ENCODE measurements at regions not wholly inside any gene's neighbourhood (a gene's known extent, or its start where the extent isn't known, plus 50 kb on each side); places are given as distances from the start of the nearest gene placed in this dataset.

GRCh38 chr3:35950021-35950420, 310.7 kb downstream of the ARPP21 start:
- 71% methylated on average over 1 of the region's 1 CpG; no CpG with 5 or more reads in 1 of the 2 experiments for WGBS, 2 experiments (ENCODE audit: extremely low coverage in 1 of 2, insufficient coverage in 1 of 2, insufficient read length in 1 of 2, insufficient replicate concordance in 2 of 2, low coverage in 1 of 2, low lambda C conversion rate in 2 of 2, missing lambda C conversion rate in 1 of 2)
- Histone ChIP-seq H2BK120ac (replicated peaks; ENCODE audit: low read depth, low read length) (no peak overlapping the region), H2BK20ac (ENCODE audit: low read length) (no peak overlapping the region), H3K4ac (replicated peaks; ENCODE audit: insufficient read length, low read depth, low read length) (no peak overlapping the region), H3K4me3 (ENCODE audit: extremely low read depth in 1 of 4, insufficient read depth in 2 of 4, low read depth in 3 of 4, low read length in 4 of 4) (no peak overlapping the region), H3K4me1 (replicated peaks in 1 of 4; ENCODE audit: control insufficient read depth in 3 of 4, insufficient read depth in 4 of 4, low read length in 3 of 4) (no peaks in the 10 kb centered on the region), H4K20me1 (replicated peaks in 1 of 2; ENCODE audit: control insufficient read depth in 1 of 2, insufficient read depth in 2 of 2, low read length in 2 of 2) (no peaks in the 10 kb centered on the region), H3K56ac (replicated peaks; ENCODE audit: insufficient read length, low read depth, low read length) (no peak overlapping the region), H3K9ac (replicated peaks in 1 of 4; ENCODE audit: extremely low read depth in 1 of 4, low read depth in 3 of 4, low read length in 3 of 4) (no peak overlapping the region), H2BK5ac (ENCODE audit: low read depth, low read length) (no peak overlapping the region), H3K36me3 (ENCODE audit: control insufficient read depth in 2 of 4, insufficient read depth in 4 of 4, low read length in 3 of 4) (no peaks in the 10 kb centered on the region), H3K23me2 (ENCODE audit: low read depth, low read length) (no peaks in the 10 kb centered on the region), H2AK5ac (ENCODE audit: low read depth, low read length) (no peak overlapping the region), H2AFZ (ENCODE audit: low read length) (no peak overlapping the region), H3K9me3 (ENCODE audit: insufficient read depth in 2 of 2, low read depth in 1 of 2, low read length in 1 of 2) (no peaks in the 10 kb centered on the region), H3K79me1 (ENCODE audit: low read depth, low read length) (no peaks in the 10 kb centered on the region), H3K4me2 (ENCODE audit: insufficient read depth in 1 of 2, low read depth in 2 of 2, low read length in 2 of 2) (no peak overlapping the region), H2BK12ac (ENCODE audit: low read depth, low read length) (no peak overlapping the region), H3K79me2 (ENCODE audit: control insufficient read depth in 1 of 2, insufficient read depth in 2 of 2, low read length in 2 of 2) (no peaks in the 10 kb centered on the region), H4K91ac (replicated peaks; ENCODE audit: insufficient read length, low read length) (no peak overlapping the region), H3K14ac (ENCODE audit: insufficient read length) (no peak overlapping the region), H3K23ac (ENCODE audit: insufficient read length) (no peak overlapping the region), H2BK15ac (ENCODE audit: low read length) (no peak overlapping the region), H3K27me3 (replicated peaks in 1 of 4; ENCODE audit: control insufficient read depth in 3 of 4, extremely low read depth in 1 of 4, insufficient read depth in 3 of 4, low read length in 3 of 4) (no peaks in the 10 kb centered on the region), H3K27ac (ENCODE audit: low read depth, low read length) (no peak overlapping the region), H3K18ac (ENCODE audit: extremely low read depth, low read length) (no peak overlapping the region), H4K5ac (ENCODE audit: insufficient read length, low read depth, low read length) (no peak overlapping the region), H4K8ac (ENCODE audit: extremely low read depth, insufficient read depth, low read length) (no peak overlapping the region)
- DNase-seq (ENCODE audit: low read depth in 1 of 2, low spot score in 2 of 2), result no peak
- ChIA-PET POLR2A (ENCODE audit: partially characterized antibody) (no interaction called here), CTCF (ENCODE audit: partially characterized antibody) (interaction anchor here (0.8 to 2.2 kb wide), 3 partner anchors 10 to 174 kb away, joined by 3 to 5 read pairs (median 4); no protein-coding TSS in a partner anchor)
- no peak for FAIRE-seq
- TF ChIP-seq CBX5 (IDR thresholded peaks at IDR 0.05; ENCODE audit: low read depth, low read length) (no peak), RFX5 (IDR thresholded peaks at IDR 0.05; ENCODE audit: borderline replicate concordance, low read depth, low read length) (no peak), SP4 (IDR thresholded peaks at IDR 0.05; ENCODE audit: low read length) (no peak), PHF8 (conservative IDR thresholded peaks at IDR 0.05; ENCODE audit: low read depth, low read length) (no peak)

Data from H1 (cell line).